ENCODE measurements at regions not wholly inside any gene's neighbourhood (a gene's known extent, or its start where the extent isn't known, plus 50 kb on each side); places are given as distances from the start of the nearest gene placed in this dataset.

- DNase-seq (ENCODE audit: low read depth in 2 of 2): no peak
Measured at GRCh38 chr2:2719781-2720180, 388.7 kb upstream of the MYT1L start.

- no peak for DNase-seq (ENCODE audit: low read depth in 2 of 2)
Measured at GRCh38 chr2:2719015-2719414, 387.9 kb upstream of the MYT1L start.

- no peak for DNase-seq (ENCODE audit: low read depth in 2 of 2)
Measured at GRCh38 chr2:2717406-2717805, 386.3 kb upstream of the MYT1L start.

- DNase-seq (ENCODE audit: low read depth in 2 of 2): no peak
Measured at GRCh38 chr2:2716771-2717170, 385.7 kb upstream of the MYT1L start.

GRCh38 chr2:2715036-2715818 lies 384.2 kb upstream of the MYT1L start:
- no peak for DNase-seq (ENCODE audit: low read depth in 2 of 2)

- DNase-seq (ENCODE audit: low read depth in 2 of 2): no peak
Measured at GRCh38 chr2:2714408-2714807, 383.3 kb upstream of the MYT1L start.

- DNase-seq (ENCODE audit: low read depth in 2 of 2): no peak
Measured at GRCh38 chr2:2709431-2709770, 378.3 kb upstream of the MYT1L start.

- no peak for DNase-seq (ENCODE audit: low read depth in 2 of 2)
Measured at GRCh38 chr2:2708575-2709430, 377.7 kb upstream of the MYT1L start.

- DNase-seq (ENCODE audit: low read depth in 2 of 2): no peak
Measured at GRCh38 chr2:2707206-2707991, 376.3 kb upstream of the MYT1L start.

GRCh38 chr2:2706306-2706705 lies 375.2 kb upstream of the MYT1L start:
- no peak for DNase-seq (ENCODE audit: low read depth in 2 of 2)

- DNase-seq (ENCODE audit: low read depth in 2 of 2): no peak
Measured at GRCh38 chr2:2705871-2706270, 374.8 kb upstream of the MYT1L start.

- DNase-seq (ENCODE audit: low read depth in 2 of 2): no peak
Measured at GRCh38 chr2:2704428-2705090, 373.5 kb upstream of the MYT1L start.

GRCh38 chr2:2703762-2704427 lies 372.8 kb upstream of the MYT1L start:
- DNase-seq (ENCODE audit: low read depth in 2 of 2): no peak

- DNase-seq (ENCODE audit: low read depth in 2 of 2): no peak
Measured at GRCh38 chr2:2703172-2703571, 372.1 kb upstream of the MYT1L start.

- DNase-seq (ENCODE audit: low read depth in 2 of 2): no peak
Measured at GRCh38 chr2:2702385-2702784, 371.3 kb upstream of the MYT1L start.

- no peak for DNase-seq (ENCODE audit: low read depth in 2 of 2)
Measured at GRCh38 chr2:2701813-2702212, 370.7 kb upstream of the MYT1L start.

- DNase-seq (ENCODE audit: low read depth in 2 of 2): no peak
Measured at GRCh38 chr2:2701176-2701781, 370.2 kb upstream of the MYT1L start.

- DNase-seq (ENCODE audit: low read depth in 2 of 2): no peak
Measured at GRCh38 chr2:2699121-2699505, 368.0 kb upstream of the MYT1L start.

- DNase-seq (ENCODE audit: low read depth in 2 of 2): no peak
Measured at GRCh38 chr2:2698182-2699120, 367.4 kb upstream of the MYT1L start.

Measured in stimulated activated CD4-positive, alpha-beta T cell treated with anti-CD3 and anti-CD28 coated beads, Interleukin-4, amount 100 ng/mL, for 48 hours (primary cell).